Loucy (cell line): ENCODE measurements at regions not wholly inside any gene's neighbourhood (a gene's known extent, or its start where the extent isn't known, plus 50 kb on each side); places are given as distances from the start of the nearest gene placed in this dataset.

Experiments
- EZH2phosphoT487 ChIP-seq: fragments of 200-600 bp; IDR thresholded peaks from 2 replicates; pipeline ENCODE4 v1.6.1; 2018; ENCODE audit warnings: antibody characterized with exemption, mild to moderate bottlenecking, moderate library complexity, borderline replicate concordance
- TF ChIP-seq, protein P1 (sequence below): fragments of 200-600 bp; sonication (generic); conservative IDR thresholded peaks from 2 replicates; pipeline ENCODE4 v1.5.1; 2014; ENCODE audit warnings: mild to moderate bottlenecking, antibody characterized with exemption, low read length

DNA sequence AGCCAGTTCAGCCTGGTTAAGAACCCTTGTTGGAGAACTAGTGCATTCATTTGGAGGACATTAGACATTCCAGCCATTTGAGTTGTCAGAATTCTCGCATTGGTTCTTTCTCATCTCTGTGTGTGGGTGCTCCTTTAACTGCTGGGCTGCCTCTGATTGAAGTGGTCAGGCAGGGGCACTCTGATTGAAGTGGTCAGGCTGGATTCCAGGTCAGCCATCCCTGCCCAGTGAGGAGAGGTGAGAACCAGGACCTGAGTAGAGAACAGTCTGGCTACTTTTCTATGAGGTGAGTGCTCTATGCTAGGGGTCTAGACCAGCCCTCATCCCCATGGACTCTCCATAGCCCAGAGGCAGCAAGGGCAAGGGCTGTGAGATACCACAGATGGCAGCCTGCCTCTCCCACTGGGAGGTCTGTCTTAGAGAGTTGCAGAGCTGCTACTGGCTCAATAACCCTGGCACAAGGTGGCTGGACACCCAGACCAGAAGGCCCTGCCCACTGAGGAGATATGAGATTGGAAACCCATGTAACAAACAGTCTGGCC lies 691.6 kb downstream of the TMTC2 start:
- TF ChIP-seq, protein P1, sequence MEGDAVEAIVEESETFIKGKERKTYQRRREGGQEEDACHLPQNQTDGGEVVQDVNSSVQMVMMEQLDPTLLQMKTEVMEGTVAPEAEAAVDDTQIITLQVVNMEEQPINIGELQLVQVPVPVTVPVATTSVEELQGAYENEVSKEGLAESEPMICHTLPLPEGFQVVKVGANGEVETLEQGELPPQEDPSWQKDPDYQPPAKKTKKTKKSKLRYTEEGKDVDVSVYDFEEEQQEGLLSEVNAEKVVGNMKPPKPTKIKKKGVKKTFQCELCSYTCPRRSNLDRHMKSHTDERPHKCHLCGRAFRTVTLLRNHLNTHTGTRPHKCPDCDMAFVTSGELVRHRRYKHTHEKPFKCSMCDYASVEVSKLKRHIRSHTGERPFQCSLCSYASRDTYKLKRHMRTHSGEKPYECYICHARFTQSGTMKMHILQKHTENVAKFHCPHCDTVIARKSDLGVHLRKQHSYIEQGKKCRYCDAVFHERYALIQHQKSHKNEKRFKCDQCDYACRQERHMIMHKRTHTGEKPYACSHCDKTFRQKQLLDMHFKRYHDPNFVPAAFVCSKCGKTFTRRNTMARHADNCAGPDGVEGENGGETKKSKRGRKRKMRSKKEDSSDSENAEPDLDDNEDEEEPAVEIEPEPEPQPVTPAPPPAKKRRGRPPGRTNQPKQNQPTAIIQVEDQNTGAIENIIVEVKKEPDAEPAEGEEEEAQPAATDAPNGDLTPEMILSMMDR = no peak
- no peak for TF ChIP-seq EZH2phosphoT487
